ACHN (cell line): ENCODE measurements at regions not wholly inside any gene's neighbourhood (a gene's known extent, or its start where the extent isn't known, plus 50 kb on each side); places are given as distances from the start of the nearest gene placed in this dataset.

Source experiments
- DNase-seq: peaks from one replicate; pipeline ENCODE4 v3.0.0-alpha.2; 2015
- in situ Hi-C: cut with HindIII; loops from 2 replicates; pipeline ENCODE4 v1.10.0; 2017; ENCODE audit warnings: low sequenced_read_pairs, low pct_ligation_motif_present, low pct_unique_long_range_greater_than_20kb

DNA sequence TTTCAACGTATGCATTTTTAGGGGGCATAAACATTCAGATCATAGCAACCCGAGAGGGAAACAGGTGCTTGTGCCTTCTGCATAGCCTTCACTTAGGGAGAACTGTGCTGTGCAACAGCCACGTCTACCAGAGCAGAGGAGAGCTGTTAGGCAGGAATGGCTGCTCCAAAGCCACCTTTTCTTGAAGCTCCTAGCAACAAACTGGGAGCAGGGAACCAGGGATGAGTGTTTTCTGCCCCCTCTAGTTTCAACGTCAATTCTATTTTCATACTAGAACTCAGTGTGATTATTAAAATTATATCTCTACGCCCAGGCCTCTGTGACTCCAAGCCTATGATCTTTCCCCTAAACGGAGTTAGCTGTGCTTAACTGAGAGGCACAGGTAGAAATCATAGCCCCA is 290.0 kb downstream of the HAPSTR1 start:
- in situ Hi-C loops: no loop called here
- no peak for DNase-seq

DNA sequence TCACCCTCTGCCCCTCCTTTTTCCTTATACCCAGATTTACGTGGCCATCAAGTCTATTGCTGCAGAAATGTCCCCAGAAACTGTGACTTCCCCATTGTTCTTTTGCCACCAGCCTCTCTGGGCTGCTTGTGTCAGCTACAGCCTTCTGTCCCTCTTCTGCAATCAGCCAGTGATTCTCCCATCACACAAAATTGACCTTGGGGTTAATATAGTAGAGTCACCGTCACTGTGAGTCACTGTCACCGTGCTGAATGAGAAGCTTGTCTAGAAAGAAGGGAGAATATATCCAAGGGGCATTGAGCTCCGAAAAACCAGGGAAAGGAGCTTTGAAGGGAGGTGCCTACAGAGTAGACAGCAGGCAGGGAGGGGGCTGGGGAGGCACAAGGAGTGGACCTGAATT is 290.5 kb downstream of the HAPSTR1 start:
- in situ Hi-C loops: no loop called here

DNA sequence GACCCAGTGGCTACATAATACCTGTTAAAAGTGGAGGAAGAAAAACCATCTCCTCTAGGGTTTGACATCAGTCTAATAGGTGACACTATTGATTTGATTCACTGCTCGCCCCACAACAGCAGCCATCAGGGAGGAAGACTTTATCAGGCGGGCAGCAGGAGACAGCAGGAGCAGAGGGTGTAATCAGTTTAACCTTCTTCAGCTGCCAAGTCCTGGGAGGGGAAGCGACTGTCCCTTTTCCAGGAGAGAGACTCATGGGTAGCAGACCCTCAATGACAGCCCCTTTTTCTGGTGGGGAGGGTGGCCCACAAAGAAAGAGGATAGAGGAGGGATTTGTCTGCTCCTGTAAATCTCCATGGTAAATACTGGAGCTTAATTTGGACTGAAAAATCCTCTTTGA is 291.8 kb downstream of the HAPSTR1 start:
- in situ Hi-C loops: no loop called here
- DNase-seq: no peak

More for the DNA sequence above, 290.5 kb downstream of the HAPSTR1 start:
- no peak for DNase-seq

DNA sequence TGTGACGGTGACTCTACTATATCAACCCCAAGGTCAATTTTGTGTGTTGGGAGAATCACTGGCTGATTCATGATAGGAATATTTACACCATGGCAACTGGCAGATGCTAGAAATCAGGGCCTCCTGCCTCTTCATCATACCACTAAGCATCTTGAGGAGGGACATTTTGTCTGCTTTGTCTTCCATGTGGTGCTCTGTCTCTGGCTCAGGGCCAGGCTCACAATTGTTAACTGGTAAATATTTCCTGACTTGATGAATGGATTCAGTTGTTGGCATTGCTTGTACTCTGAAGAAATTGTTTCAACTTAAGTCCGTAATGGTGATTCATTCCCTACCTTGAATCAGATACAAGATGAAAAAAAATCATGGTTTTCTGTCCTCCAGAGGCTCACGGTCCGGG is 292.7 kb downstream of the HAPSTR1 start:
- no peak for DNase-seq
- in situ Hi-C loops: no loop called here

DNA sequence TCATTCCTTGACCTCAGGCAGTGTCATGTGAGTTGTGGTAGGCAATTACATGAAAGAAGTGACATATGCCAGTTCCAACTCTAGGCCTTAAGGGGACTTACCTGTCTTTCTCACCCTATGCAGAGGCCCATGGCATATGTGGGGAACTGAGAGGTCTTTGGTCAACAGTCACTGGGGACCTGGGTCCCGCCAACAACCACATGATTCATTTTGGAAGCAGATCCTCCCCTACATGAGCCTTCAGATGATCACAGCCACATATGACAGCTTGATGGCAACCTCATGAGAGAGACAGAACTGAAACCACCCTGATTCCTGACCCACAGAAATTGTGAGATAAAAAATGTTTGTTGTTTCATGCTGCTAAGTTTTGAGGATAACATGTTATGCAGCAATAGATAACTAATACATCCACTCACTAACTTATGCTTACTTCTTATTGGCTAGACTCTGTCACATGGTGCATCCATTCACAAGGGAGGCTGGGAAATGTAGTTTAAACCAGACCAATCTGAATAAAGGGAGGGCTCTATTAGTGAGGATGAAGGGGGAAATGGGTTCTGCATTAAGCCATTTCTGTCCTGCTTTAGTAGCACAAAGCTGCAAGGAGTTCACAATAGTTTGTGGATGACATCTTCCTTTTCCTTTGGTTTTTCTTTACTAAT is 298.2 kb downstream of the HAPSTR1 start:
- in situ Hi-C loops: no loop called here
- no peak for DNase-seq

DNA sequence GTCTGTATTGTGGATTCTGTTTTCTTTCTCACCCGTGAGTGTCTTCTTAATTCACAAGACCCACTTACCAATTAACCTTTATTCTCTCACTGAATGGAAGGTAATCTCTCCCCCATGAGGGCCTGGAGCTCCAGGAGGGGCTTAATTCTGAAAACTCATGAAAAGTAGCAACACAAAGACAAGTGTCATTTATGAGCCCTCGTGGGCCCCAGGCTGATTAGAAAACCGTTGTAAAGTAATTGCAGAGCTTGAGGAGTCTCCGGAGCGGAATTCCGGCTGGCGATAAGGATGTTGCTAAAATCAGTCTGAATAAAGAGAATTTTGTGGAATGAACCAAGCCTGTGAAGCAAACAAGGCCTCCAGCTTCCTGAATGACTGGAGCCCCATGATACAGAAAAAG is 301.5 kb downstream of the HAPSTR1 start:
- no peak for DNase-seq
- in situ Hi-C loops: no loop called here

- in situ Hi-C loops: no loop called here
- DNase-seq: no peak
Observed at GRCh38 chr16:9393591-9393990, 302.1 kb downstream of the HAPSTR1 start.

DNA sequence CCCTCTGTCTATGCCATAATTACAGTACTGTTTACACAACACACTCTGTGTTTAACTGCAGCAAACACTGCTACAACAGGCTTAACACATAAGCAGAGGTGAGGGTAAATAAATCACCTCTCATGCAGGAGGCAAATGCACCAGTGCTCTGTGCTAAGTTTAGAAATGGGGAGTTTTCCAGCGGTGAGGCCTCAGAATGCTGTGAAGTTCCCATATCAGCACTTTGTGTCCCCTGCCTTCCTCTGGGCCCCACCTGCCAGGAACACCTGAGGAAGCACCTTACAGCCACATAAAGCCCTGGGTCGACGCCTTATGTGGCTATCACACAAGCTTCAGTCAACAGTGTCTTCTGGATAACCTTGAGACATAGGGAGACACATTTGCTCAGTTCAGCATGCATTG is 304.5 kb downstream of the HAPSTR1 start:
- DNase-seq: no peak
- in situ Hi-C loops: no loop called here

DNA sequence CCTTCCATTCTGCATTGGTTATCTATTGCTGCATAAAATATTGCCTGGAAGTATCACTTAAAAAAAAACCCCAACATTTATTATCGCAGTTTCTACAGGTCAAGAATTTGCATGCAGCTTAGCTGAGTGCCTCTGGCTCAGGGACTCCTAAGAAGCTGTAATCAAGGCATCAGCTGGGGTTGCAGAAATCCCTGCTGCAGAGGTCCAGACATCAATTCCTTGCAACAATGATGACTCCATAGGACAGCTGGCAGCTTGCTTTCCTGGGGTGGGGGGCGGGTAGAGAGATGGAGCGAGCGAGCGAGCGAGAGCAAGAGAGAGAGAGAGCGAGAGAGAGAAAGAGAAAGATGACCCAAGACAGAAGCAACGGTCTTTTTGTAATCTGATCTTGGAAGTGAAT is 308.1 kb downstream of the HAPSTR1 start:
- in situ Hi-C loops: no loop called here
- DNase-seq: no peak

DNA sequence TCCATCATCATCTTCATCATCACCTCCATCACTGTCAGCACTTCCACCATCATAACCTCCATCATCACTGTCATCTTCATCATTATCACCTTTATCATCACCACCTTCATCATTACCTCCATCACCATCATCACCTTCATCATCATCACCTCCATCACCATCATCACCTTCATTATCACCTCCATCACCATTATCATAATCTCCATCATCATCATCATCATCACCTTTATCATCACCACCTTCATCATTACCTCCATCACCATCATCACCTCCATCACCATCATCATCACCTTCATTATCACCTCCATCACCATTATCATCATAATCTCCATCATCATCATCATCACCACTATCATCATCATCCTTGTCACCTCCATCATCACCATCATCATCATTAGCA is 309.7 kb downstream of the HAPSTR1 start:
- in situ Hi-C loops: no loop called here
- DNase-seq: no peak

DNA sequence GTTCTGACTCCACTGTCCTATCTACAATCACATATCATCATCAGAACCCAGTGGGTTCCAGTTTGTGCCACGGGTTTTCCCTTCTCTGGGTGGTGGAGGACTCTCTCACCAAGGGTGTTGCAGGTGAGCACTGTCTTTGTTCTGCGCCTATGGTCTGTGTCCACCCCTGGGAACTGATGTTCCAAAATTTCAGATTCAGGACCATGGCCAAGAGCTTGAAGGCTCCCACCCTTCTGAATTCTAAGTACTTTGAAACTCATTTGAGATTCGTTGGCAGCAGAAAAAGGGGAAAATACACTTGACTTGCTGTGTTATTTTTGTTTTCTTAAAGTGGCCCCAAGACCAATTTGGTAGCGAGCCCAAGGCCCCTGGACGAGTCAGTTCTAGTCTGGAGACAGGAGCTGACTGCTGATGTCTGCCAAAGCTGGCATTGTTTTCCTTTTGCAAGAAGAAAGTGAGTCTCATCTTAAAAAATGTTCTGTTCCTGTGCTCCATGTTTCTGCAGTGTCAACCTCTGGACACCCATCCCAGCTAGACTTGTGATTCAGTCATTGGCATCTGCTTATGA is 310.9 kb downstream of the HAPSTR1 start:
- no peak for DNase-seq
- in situ Hi-C loops: no loop called here

DNA sequence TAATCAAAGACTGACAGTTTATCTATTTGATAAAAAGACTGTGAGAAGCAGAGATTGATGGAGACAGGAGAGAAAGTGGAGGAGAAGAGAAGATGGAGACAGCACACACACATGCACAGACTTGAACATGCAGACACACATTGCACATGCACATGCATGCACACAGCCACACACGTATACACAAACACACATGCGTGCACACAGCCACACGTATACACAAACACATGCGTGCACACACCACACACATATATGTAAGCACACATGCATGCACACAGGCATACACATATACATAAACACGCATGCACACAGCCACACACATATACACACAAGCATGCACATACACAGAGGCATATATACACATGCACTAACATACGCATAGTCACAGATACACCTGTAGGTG is 313.4 kb downstream of the HAPSTR1 start:
- DNase-seq: no peak
- in situ Hi-C loops: no loop called here

DNA sequence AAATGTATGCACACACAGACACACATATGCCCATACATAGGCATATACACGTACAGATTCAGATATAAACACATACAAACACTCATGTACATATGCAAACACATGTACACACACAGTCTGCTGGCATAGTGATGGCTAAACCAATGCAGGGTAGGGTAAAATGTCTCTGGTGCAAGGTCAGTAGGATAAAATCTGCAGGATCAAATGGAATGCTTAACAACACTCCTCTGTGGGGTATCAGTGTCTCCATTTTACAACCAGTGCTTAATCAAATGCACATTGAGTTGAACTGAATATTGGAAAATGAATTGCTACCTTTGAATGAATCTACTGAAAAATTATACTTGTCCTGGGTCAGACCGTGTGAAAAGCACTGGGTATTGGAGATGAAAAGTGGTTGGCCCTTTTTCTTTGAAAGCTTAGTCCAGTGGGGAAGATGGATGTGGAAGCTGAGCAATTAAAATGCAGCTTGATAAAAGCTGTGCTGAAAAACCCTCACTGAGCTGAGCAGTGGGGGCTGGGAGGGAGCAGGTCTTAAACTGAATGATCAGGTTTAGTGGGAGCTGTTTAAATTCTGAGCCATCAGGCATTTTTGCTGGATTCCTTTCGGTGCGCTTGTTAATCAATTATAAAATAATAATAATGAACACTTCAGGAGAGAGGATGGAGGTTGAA is 314.7 kb downstream of the HAPSTR1 start:
- DNase-seq: no peak
- in situ Hi-C loops: no loop called here

DNA sequence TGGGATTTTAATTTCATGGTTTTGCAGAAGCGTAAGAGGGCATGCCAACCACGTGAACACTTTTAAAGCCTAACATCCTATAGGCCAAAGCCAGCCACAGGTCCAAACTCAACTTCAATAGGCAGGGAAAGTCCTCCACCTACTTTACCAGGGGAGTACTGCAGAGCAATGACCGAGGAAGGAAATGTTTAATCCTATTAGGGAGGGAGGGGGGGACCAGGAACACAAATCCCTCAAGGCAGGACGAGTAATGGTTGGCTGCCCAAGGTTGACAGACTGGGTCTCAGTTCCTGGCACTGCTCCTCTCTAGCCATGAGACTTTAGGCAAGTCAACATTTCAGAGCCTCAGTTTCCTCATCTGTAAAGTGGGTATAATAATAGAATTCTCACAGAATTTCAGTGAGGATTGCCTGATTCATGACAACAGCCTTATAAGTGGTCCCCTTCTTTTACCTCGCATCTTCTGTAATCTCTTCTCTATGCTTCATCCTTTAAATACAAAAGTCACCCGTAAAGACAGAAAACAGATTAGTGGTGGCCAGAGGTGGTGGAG is 315.8 kb downstream of the HAPSTR1 start:
- in situ Hi-C loops: no loop called here

GRCh38 chr16:9408297-9408878 is 316.9 kb downstream of the HAPSTR1 start:
- in situ Hi-C loops: no loop called here
- no peak for DNase-seq

More for the DNA sequence above, 315.8 kb downstream of the HAPSTR1 start:
- peak; percentile 16 for DNase-seq

DNA sequence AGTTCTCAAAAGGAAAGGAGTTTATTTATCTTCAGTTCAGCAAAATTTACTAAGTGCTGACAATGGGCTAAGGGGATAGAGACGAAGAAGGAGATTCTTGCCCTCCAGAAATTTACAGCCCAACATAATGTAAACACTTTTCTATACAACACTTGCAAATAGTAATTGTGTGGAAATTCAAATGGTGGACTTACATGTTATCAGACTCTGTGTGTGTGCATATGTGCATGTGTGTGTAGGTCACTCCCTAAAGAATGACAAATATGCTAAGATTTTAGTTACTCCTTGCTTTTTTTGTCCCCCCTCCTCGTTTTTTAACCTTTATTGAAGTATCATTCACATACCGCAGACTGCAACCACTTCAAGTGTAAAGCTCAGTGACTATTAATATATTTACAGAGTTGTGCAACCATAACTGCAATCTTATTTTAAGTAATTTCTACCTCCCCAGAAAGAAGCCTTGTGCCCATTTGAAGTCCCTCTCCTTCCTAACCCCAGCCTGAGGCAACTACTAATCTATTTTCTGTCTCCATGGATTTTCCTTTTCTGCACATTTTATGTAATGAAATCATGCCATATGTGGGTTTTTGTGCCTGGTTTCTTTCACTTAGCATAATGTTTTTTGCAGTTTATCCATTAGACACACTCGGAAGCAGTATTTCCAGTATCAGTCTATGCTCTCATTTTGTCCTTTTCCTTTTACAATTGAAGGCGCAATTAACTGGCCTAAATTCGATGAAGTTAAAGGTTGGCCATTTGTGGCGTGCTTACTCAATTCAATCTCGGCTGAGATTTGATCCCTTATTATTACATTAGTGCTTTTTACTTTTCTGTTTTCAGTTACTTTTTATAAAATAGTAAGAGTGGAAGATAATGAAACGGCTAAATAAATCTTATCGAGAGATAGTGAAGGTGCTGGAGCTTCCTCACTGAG is 318.4 kb downstream of the HAPSTR1 start:
- in situ Hi-C loops: no loop called here

DNA sequence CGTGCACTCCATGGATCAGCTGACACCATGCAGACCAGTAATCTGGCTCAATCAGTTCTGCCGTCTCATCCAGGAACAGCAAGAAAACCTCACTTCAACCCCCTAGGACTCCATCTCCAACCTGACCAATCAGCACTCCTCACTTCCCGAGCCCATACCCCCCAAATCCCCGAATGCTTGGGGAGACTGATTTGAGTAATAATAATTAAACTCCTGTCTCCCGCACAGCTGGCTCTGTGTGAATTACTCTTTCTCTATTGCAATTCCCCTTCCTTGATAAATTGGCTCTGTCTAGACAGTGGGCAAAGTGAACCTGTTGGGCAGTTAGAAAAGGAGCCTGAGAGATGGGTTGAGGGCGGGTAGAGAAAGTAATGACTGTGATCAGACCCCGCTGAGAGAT is 320.0 kb downstream of the HAPSTR1 start:
- DNase-seq: no peak
- in situ Hi-C loops: no loop called here

More for the DNA sequence above, 318.4 kb downstream of the HAPSTR1 start:
- no peak for DNase-seq
